Ovary (tissue), 7 donors: ENCODE measurements at regions not wholly inside any gene's neighbourhood (a gene's known extent, or its start where the extent isn't known, plus 50 kb on each side); places are given as distances from the start of the nearest gene placed in this dataset.

Source experiments
- DNase-seq, 5 donors: peaks; one replicate each; pipeline ENCODE4 v3.0.0-alpha.2; 2019 to 2020
- H3K27ac ChIP-seq, 2 donors: fragments of 200-600 bp; one replicate each; pipeline versions ENCODE4 v1.5.1 to v1.8.0; 2019 to 2022
- H3K27me3 ChIP-seq: fragments of 200-600 bp; one replicate; pipeline ENCODE4 v1.8.0; 2022
- H3K36me3 ChIP-seq: fragments of 200-600 bp; sonication (generic); one replicate; pipeline ENCODE4 v1.5.1; 2019
- H3K4me1 ChIP-seq: one replicate; pipeline ENCODE4 v1.8.1; 2013; ENCODE audit warnings: mild to moderate bottlenecking, moderate library complexity; ENCODE audit not compliant: insufficient read depth
- H3K4me3 ChIP-seq: fragments of 200-600 bp; sonication (generic); one replicate; pipeline ENCODE4 v1.5.1; 2017
- H3K9me3 ChIP-seq, 2 donors: fragments of 200-600 bp in 1 of 2; sonication (generic) in 1 of 2; one replicate each; pipeline versions ENCODE4 v1.5.1 to v1.8.1; 2013 to 2019; ENCODE audit warnings: mild to moderate bottlenecking in 1 of 2, moderate library complexity in 1 of 2
- CTCF ChIP-seq, 3 donors: fragments of 450-650 bp in 2 of 3; fragments of 200-600 bp in 1 of 3; IDR thresholded peaks; one replicate each; pipeline versions ENCODE4 v1.5.1 to v1.8.0; 2016 to 2022; ENCODE audit warnings: antibody characterized with exemption in 3 of 3, mild to moderate bottlenecking in 1 of 3
- EP300 ChIP-seq: sonication (generic); formaldehyde crosslinking; IDR thresholded peaks from one replicate; pipeline ENCODE4 v1.6.1; 2017; ENCODE audit warnings: antibody characterized with exemption
- POLR2A ChIP-seq: fragments of 450-650 bp; IDR thresholded peaks from one replicate; pipeline ENCODE4 v1.6.1; 2017; ENCODE audit warnings: antibody characterized with exemption, mild to moderate bottlenecking, moderate library complexity
- WGBS, 3 donors: extraction: QIAGEN DNeasy Blood & Tissue Kit in 1 of 3; methylation state at CpG; one replicate each; pipeline versions ENCODE4 v1.1.5 to v1.1.7; 2013 to 2017; 5-methylcytosine and 5-hydroxymethylcytosine counted together
- intact Hi-C, 4 donors: fragments of 100-400 bp; cut with DNase I; formaldehyde crosslinking; loops; one replicate each; pipeline versions ENCODE4 v1.11.0 to v1.15.1; 2022 to 2023
- donor health status: DM: no; HTN: no; CAD: no; lungs with moderate emphysema.
- donor health status: DM: no; HTN: no; CAD: no.
- donor health status: Bipolar disorder and iron deficiency.
- donor health status: DM: no; HTN: no; CAD: no.
- donor health status: DM: yes; HTN: yes; CAD: no.

GRCh38 chr2:14018620-14019019, 613.9 kb upstream of the LRATD1 start:
- no peaks in the 10 kb centered on the region for H3K27me3 ChIP-seq
- no peak overlapping the region for H3K27ac ChIP-seq
- H3K4me3 ChIP-seq = no peak overlapping the region
- intact Hi-C loops = no loop called here
- DNase-seq = no peak
- no peak for TF ChIP-seq CTCF (IDR thresholded peaks at IDR 0.05)
- TF ChIP-seq POLR2A = no peak
- no peak for TF ChIP-seq EP300
- no peaks in the 10 kb centered on the region for H3K36me3 ChIP-seq
- H3K4me1 ChIP-seq = peaks cover 6% of the 10 kb centered on the region
- no peaks in the 10 kb centered on the region for H3K9me3 ChIP-seq
- WGBS, 3 donors = 95 to 97% (median 95%) methylated on average over 4 of the region's 4 CpGs

- 94 to 97% (median 96%) methylated on average over 6 of the region's 6 CpGs for WGBS, 3 donors
- no peaks in the 10 kb centered on the region for H3K9me3 ChIP-seq
- no peak overlapping the region for H3K27ac ChIP-seq
- peaks cover 3% of the 10 kb centered on the region for H3K4me1 ChIP-seq
- H3K4me3 ChIP-seq = no peak overlapping the region
- no peaks in the 10 kb centered on the region for H3K27me3 ChIP-seq
- DNase-seq = no peak
- H3K36me3 ChIP-seq = no peaks in the 10 kb centered on the region
- intact Hi-C loops = no loop called here
- TF ChIP-seq POLR2A = no peak
- no peak for TF ChIP-seq EP300
- no peak for TF ChIP-seq CTCF (IDR thresholded peaks at IDR 0.05)
Measured at GRCh38 chr2:14023558-14023957, 609.0 kb upstream of the LRATD1 start.

- Histone ChIP-seq H3K36me3 (no peaks in the 10 kb centered on the region), H3K4me3 (no peak overlapping the region), H3K4me1 (no peaks in the 10 kb centered on the region), H3K9me3 (no peaks in the 10 kb centered on the region), H3K27me3 (no peaks in the 10 kb centered on the region), H3K27ac (no peak overlapping the region)
- TF ChIP-seq POLR2A (no peak), EP300 (no peak), CTCF (IDR thresholded peaks at IDR 0.05) (no peak)
- intact Hi-C loops = no loop called here
- 57 to 63% (median 60%) methylated on average over 2 of the region's 2 CpGs for WGBS, 3 donors
- DNase-seq = no peak
Measured at GRCh38 chr2:14039134-14039533, 593.4 kb upstream of the LRATD1 start.

- H3K4me3 ChIP-seq = no peak overlapping the region
- WGBS, 3 donors = 78 to 90% (median 88%) methylated on average over 2 of the region's 2 CpGs
- no peaks in the 10 kb centered on the region for H3K27me3 ChIP-seq
- no peak for TF ChIP-seq CTCF (IDR thresholded peaks at IDR 0.05)
- TF ChIP-seq POLR2A = no peak
- TF ChIP-seq EP300 = no peak
- no peak overlapping the region for H3K27ac ChIP-seq
- no peaks in the 10 kb centered on the region for H3K36me3 ChIP-seq
- no peaks in the 10 kb centered on the region for H3K4me1 ChIP-seq
- intact Hi-C loops = no loop called here
- no peaks in the 10 kb centered on the region for H3K9me3 ChIP-seq
- no peak for DNase-seq
Measured at GRCh38 chr2:14047491-14047890, 585.0 kb upstream of the LRATD1 start.

- H3K9me3 ChIP-seq = no peaks in the 10 kb centered on the region
- intact Hi-C loops = no loop called here
- H3K27ac ChIP-seq = no peak overlapping the region
- no peak overlapping the region for H3K4me3 ChIP-seq
- TF ChIP-seq CTCF (IDR thresholded peaks at IDR 0.05) (no peak), EP300 (no peak), POLR2A (no peak)
- 89 to 97% (median 91%) methylated on average over 2 of the region's 2 CpGs for WGBS, 3 donors
- no peak for DNase-seq
- no peaks in the 10 kb centered on the region for H3K36me3 ChIP-seq
- H3K27me3 ChIP-seq = no peaks in the 10 kb centered on the region
- no peaks in the 10 kb centered on the region for H3K4me1 ChIP-seq
Measured at GRCh38 chr2:14051401-14051800, 581.1 kb upstream of the LRATD1 start.
